ENCODE measurements at regions not wholly inside any gene's neighbourhood (a gene's known extent, or its start where the extent isn't known, plus 50 kb on each side); places are given as distances from the start of the nearest gene placed in this dataset.

GRCh38 chr6:8215631-8216030 is 113.3 kb upstream of the EEF1E1 start:
- no peak overlapping the region for H3K27ac ChIP-seq (ENCODE audit: low read depth in 1 of 2, low read length in 2 of 2)
- no peaks in the 10 kb centered on the region for H3K9me3 ChIP-seq (ENCODE audit: control insufficient read depth, low read length)

GRCh38 chr6:8213995-8214394 is 111.6 kb upstream of the EEF1E1 start:
- no peak for DNase-seq
- Histone ChIP-seq H3K4me3 (ENCODE audit: low read length in 2 of 2) (no peak overlapping the region), H3K27me3 (ENCODE audit: control insufficient read depth in 1 of 2, insufficient read depth in 2 of 2, low read length in 1 of 2) (no peaks in the 10 kb centered on the region), H3K9me3 (ENCODE audit: control insufficient read depth, low read length) (no peaks in the 10 kb centered on the region), H3K36me3 (ENCODE audit: control insufficient read depth in 1 of 2, insufficient read depth in 2 of 2, low read length in 1 of 2) (no peaks in the 10 kb centered on the region), H3K27ac (ENCODE audit: low read depth in 1 of 2, low read length in 2 of 2) (no peak overlapping the region), H3K4me1 (ENCODE audit: control insufficient read depth in 1 of 2, insufficient read depth in 2 of 2, low read length in 2 of 2) (no peaks in the 10 kb centered on the region)
- ATAC-seq (ENCODE audit: low FRiP score) = no peak
- intact Hi-C loops (cut with DNase I) = no loop called here
- WGBS, 2 donors = 79% methylated on average over 4 of the region's 4 CpGs

More at GRCh38 chr6:8215631-8216030, 113.3 kb upstream of the EEF1E1 start:
- Histone ChIP-seq H3K36me3 (ENCODE audit: control insufficient read depth in 1 of 2, insufficient read depth in 2 of 2, low read length in 1 of 2) (no peaks in the 10 kb centered on the region), H3K4me3 (ENCODE audit: low read length in 2 of 2) (no peak overlapping the region), H3K4me1 (ENCODE audit: control insufficient read depth in 1 of 2, insufficient read depth in 2 of 2, low read length in 2 of 2) (no peaks in the 10 kb centered on the region), H3K27me3 (ENCODE audit: control insufficient read depth in 1 of 2, insufficient read depth in 2 of 2, low read length in 1 of 2) (no peaks in the 10 kb centered on the region)
- ATAC-seq (ENCODE audit: low FRiP score) (no peak), DNase-seq (no peak)
- intact Hi-C loops (cut with DNase I) = no loop called here
- 51% methylated on average over 6 of the region's 6 CpGs for WGBS, 2 donors

GRCh38 chr6:8212720-8213434 is 110.5 kb upstream of the EEF1E1 start:
- Histone ChIP-seq H3K27ac (ENCODE audit: low read depth in 1 of 2, low read length in 2 of 2) (no peak overlapping the region), H3K27me3 (ENCODE audit: control insufficient read depth in 1 of 2, insufficient read depth in 2 of 2, low read length in 1 of 2) (no peaks in the 10 kb centered on the region), H3K4me3 (ENCODE audit: low read length in 2 of 2) (no peak overlapping the region), H3K4me1 (ENCODE audit: control insufficient read depth in 1 of 2, insufficient read depth in 2 of 2, low read length in 2 of 2) (no peaks in the 10 kb centered on the region), H3K36me3 (ENCODE audit: control insufficient read depth in 1 of 2, insufficient read depth in 2 of 2, low read length in 1 of 2) (no peaks in the 10 kb centered on the region), H3K9me3 (ENCODE audit: control insufficient read depth, low read length) (no peaks in the 10 kb centered on the region)
- intact Hi-C loops (cut with DNase I) = no loop called here
- DNase-seq (no peak), ATAC-seq (ENCODE audit: low FRiP score) (no peak)
- WGBS, 2 donors = 87 to 92% methylated on average over 2 of the region's 2 CpGs

- Histone ChIP-seq H3K4me3 (ENCODE audit: low read length in 2 of 2) (no peak overlapping the region), H3K4me1 (ENCODE audit: control insufficient read depth in 1 of 2, insufficient read depth in 2 of 2, low read length in 2 of 2) (no peaks in the 10 kb centered on the region), H3K27me3 (ENCODE audit: control insufficient read depth in 1 of 2, insufficient read depth in 2 of 2, low read length in 1 of 2) (no peaks in the 10 kb centered on the region), H3K27ac (ENCODE audit: low read depth in 1 of 2, low read length in 2 of 2) (no peak overlapping the region), H3K36me3 (ENCODE audit: control insufficient read depth in 1 of 2, insufficient read depth in 2 of 2, low read length in 1 of 2) (no peaks in the 10 kb centered on the region), H3K9me3 (ENCODE audit: control insufficient read depth, low read length) (no peaks in the 10 kb centered on the region)
- WGBS, 2 donors = 97 to 99% methylated on average over 1 of the region's 1 CpG
- intact Hi-C loops (cut with DNase I) = no loop called here
- no peak for DNase-seq
- no peak for ATAC-seq (ENCODE audit: low FRiP score)
Observed at GRCh38 chr6:8207869-8208191, 105.5 kb upstream of the EEF1E1 start.

- no peaks in the 10 kb centered on the region for H3K36me3 ChIP-seq (ENCODE audit: control insufficient read depth in 1 of 2, insufficient read depth in 2 of 2, low read length in 1 of 2)
- DNase-seq (no peak), ATAC-seq (ENCODE audit: low FRiP score) (no peak)
- H3K4me3 ChIP-seq (ENCODE audit: low read length in 2 of 2) = no peak overlapping the region
- no peak overlapping the region for H3K27ac ChIP-seq (ENCODE audit: low read depth in 1 of 2, low read length in 2 of 2)
- intact Hi-C loops (cut with DNase I) = no loop called here
- no peaks in the 10 kb centered on the region for H3K4me1 ChIP-seq (ENCODE audit: control insufficient read depth in 1 of 2, insufficient read depth in 2 of 2, low read length in 2 of 2)
- no peaks in the 10 kb centered on the region for H3K27me3 ChIP-seq (ENCODE audit: control insufficient read depth in 1 of 2, insufficient read depth in 2 of 2, low read length in 1 of 2)
- 89 to 93% methylated on average over 16 of the region's 16 CpGs for WGBS, 2 donors
- H3K9me3 ChIP-seq (ENCODE audit: control insufficient read depth, low read length) = no peaks in the 10 kb centered on the region
Observed at GRCh38 chr6:8207191-8207868, 105.0 kb upstream of the EEF1E1 start.

GRCh38 chr6:8203337-8203736 is 101.0 kb upstream of the EEF1E1 start:
- H3K27ac ChIP-seq (ENCODE audit: low read depth in 1 of 2, low read length in 2 of 2) = no peak overlapping the region
- 79 to 80% methylated on average over 5 of the region's 5 CpGs for WGBS, 2 donors
- H3K9me3 ChIP-seq (ENCODE audit: control insufficient read depth, low read length) = no peaks in the 10 kb centered on the region
- no peaks in the 10 kb centered on the region for H3K36me3 ChIP-seq (ENCODE audit: control insufficient read depth in 1 of 2, insufficient read depth in 2 of 2, low read length in 1 of 2)
- H3K4me3 ChIP-seq (ENCODE audit: low read length in 2 of 2) = no peak overlapping the region
- ATAC-seq (ENCODE audit: low FRiP score) (no peak), DNase-seq (no peak)
- no peaks in the 10 kb centered on the region for H3K4me1 ChIP-seq (ENCODE audit: control insufficient read depth in 1 of 2, insufficient read depth in 2 of 2, low read length in 2 of 2)
- no peaks in the 10 kb centered on the region for H3K27me3 ChIP-seq (ENCODE audit: control insufficient read depth in 1 of 2, insufficient read depth in 2 of 2, low read length in 1 of 2)
- intact Hi-C loops (cut with DNase I) = no loop called here

GRCh38 chr6:8201679-8202078 is 99.3 kb upstream of the EEF1E1 start:
- ATAC-seq (ENCODE audit: low FRiP score) (no peak), DNase-seq (no peak)
- WGBS, 2 donors = 63 to 69% methylated on average over 5 of the region's 5 CpGs
- Histone ChIP-seq H3K9me3 (ENCODE audit: control insufficient read depth, low read length) (no peaks in the 10 kb centered on the region), H3K27ac (ENCODE audit: low read depth in 1 of 2, low read length in 2 of 2) (no peak overlapping the region), H3K36me3 (ENCODE audit: control insufficient read depth in 1 of 2, insufficient read depth in 2 of 2, low read length in 1 of 2) (no peaks in the 10 kb centered on the region), H3K4me3 (ENCODE audit: low read length in 2 of 2) (no peak overlapping the region), H3K27me3 (ENCODE audit: control insufficient read depth in 1 of 2, insufficient read depth in 2 of 2, low read length in 1 of 2) (no peaks in the 10 kb centered on the region), H3K4me1 (ENCODE audit: control insufficient read depth in 1 of 2, insufficient read depth in 2 of 2, low read length in 2 of 2) (no peaks in the 10 kb centered on the region)
- intact Hi-C loops (cut with DNase I) = no loop called here

GRCh38 chr6:8200255-8200654 is 97.9 kb upstream of the EEF1E1 start:
- WGBS, 2 donors = 79 to 83% methylated on average over 3 of the region's 3 CpGs
- no peaks in the 10 kb centered on the region for H3K4me1 ChIP-seq (ENCODE audit: control insufficient read depth in 1 of 2, insufficient read depth in 2 of 2, low read length in 2 of 2)

GRCh38 chr6:8195714-8196102 is 93.4 kb upstream of the EEF1E1 start:
- no peak overlapping the region for H3K4me3 ChIP-seq (ENCODE audit: low read length in 2 of 2)

More at GRCh38 chr6:8200255-8200654, 97.9 kb upstream of the EEF1E1 start:
- intact Hi-C loops (cut with DNase I) = no loop called here
- Histone ChIP-seq H3K27me3 (ENCODE audit: control insufficient read depth in 1 of 2, insufficient read depth in 2 of 2, low read length in 1 of 2) (no peaks in the 10 kb centered on the region), H3K27ac (ENCODE audit: low read depth in 1 of 2, low read length in 2 of 2) (no peak overlapping the region), H3K36me3 (ENCODE audit: control insufficient read depth in 1 of 2, insufficient read depth in 2 of 2, low read length in 1 of 2) (no peaks in the 10 kb centered on the region), H3K4me3 (ENCODE audit: low read length in 2 of 2) (no peak overlapping the region), H3K9me3 (ENCODE audit: control insufficient read depth, low read length) (no peaks in the 10 kb centered on the region)
- ATAC-seq (ENCODE audit: low FRiP score) (no peak), DNase-seq (no peak)

More at GRCh38 chr6:8195714-8196102, 93.4 kb upstream of the EEF1E1 start:
- H3K9me3 ChIP-seq (ENCODE audit: control insufficient read depth, low read length) = no peaks in the 10 kb centered on the region
- no peaks in the 10 kb centered on the region for H3K36me3 ChIP-seq (ENCODE audit: control insufficient read depth in 1 of 2, insufficient read depth in 2 of 2, low read length in 1 of 2)
- no peak for ATAC-seq (ENCODE audit: low FRiP score)
- intact Hi-C loops (cut with DNase I) = no loop called here
- peaks cover 0 to 14% of the 10 kb centered on the region in 2 donors for H3K4me1 ChIP-seq (ENCODE audit: control insufficient read depth in 1 of 2, insufficient read depth in 2 of 2, low read length in 2 of 2)
- H3K27ac ChIP-seq (ENCODE audit: low read depth in 1 of 2, low read length in 2 of 2) = no peak overlapping the region
- WGBS, 2 donors = 81% methylated on average over 4 of the region's 4 CpGs
- no peaks in the 10 kb centered on the region for H3K27me3 ChIP-seq (ENCODE audit: control insufficient read depth in 1 of 2, insufficient read depth in 2 of 2, low read length in 1 of 2)
- DNase-seq = no peak
